Adrenal gland (tissue), 9 donors: ENCODE measurements at regions not wholly inside any gene's neighbourhood (a gene's known extent, or its start where the extent isn't known, plus 50 kb on each side); places are given as distances from the start of the nearest gene placed in this dataset.
"Not testable (repeated sequence)": the region's sequence is repeated elsewhere in the genome, so short reads cannot be mapped to it uniquely, and the experiment has no call there.

Experiments
- DNase-seq, 7 donors: peaks; one replicate each; pipeline ENCODE4 v3.0.0-alpha.2; 2019 to 2020
- H3K27ac ChIP-seq, 5 donors: fragments of 200-600 bp; sonication (generic) in 4 of 5; 1 replicate in 3 of 5; 2 replicates in 2 of 5; pipeline versions ENCODE4 v1.5.1 to v1.8.0; 2016 to 2020; ENCODE audit warnings: mild to moderate bottlenecking in 1 of 5
- H3K27me3 ChIP-seq: fragments of 200-600 bp; 2 replicates; pipeline ENCODE4 v1.8.0; 2021
- H3K36me3 ChIP-seq, 2 donors: fragments of 200-600 bp; replicated peaks in 1 of 2; 1 replicate in 1 of 2; 2 replicates in 1 of 2; pipeline versions ENCODE4 v1.5.1 to v1.8.0; 2018 to 2022
- H3K4me1 ChIP-seq, 2 donors: fragments of 200-600 bp; replicated peaks in 1 of 2; 1 replicate in 1 of 2; 2 replicates in 1 of 2; pipeline versions ENCODE4 v1.5.1 to v1.8.0; 2018 to 2021
- H3K4me3 ChIP-seq, 4 donors: fragments of 200-600 bp; sonication (generic) in 3 of 4; one replicate each; pipeline ENCODE4 v1.5.1; 2016 to 2018
- H3K9me3 ChIP-seq, 3 donors: fragments of 200-600 bp; sonication (generic) in 1 of 3; replicated peaks in 1 of 3; 1 replicate in 2 of 3; 2 replicates in 1 of 3; pipeline versions ENCODE4 v1.5.1 to v1.8.0; 2016 to 2021
- CTCF ChIP-seq, 6 experiments: fragments of 450-650 bp in 4 of 6; fragments of 200-600 bp in 2 of 6; sonication (generic) in 1 of 6; IDR thresholded peaks; 1 replicate in 5 of 6; 2 replicates in 1 of 6; pipeline versions ENCODE4 v1.5.1 to v1.8.0; 2016 to 2021; ENCODE audit warnings: antibody characterized with exemption in 6 of 6, mild to moderate bottlenecking in 2 of 6, moderate library complexity in 1 of 6
- POLR2A ChIP-seq, 2 donors: fragments of 450-650 bp; IDR thresholded peaks; one replicate each; pipeline ENCODE4 v1.6.1; 2017; ENCODE audit warnings: antibody characterized with exemption in 2 of 2, mild to moderate bottlenecking in 2 of 2, moderate library complexity in 1 of 2
- WGBS, 4 donors: extraction: QIAGEN DNeasy Blood & Tissue Kit in 2 of 4; methylation state at CpG; one replicate each; pipeline versions ENCODE4 v1.1.5 to v1.1.7; 2013 to 2017; 5-methylcytosine and 5-hydroxymethylcytosine counted together
- intact Hi-C, 2 donors: fragments of 100-400 bp; cut with DNase I; formaldehyde crosslinking; loops; one replicate each; pipeline versions ENCODE4 v1.14.1 to v1.15.0; 2022 to 2023
- donor health status: healthy with polysubstance abuse.
- donor health status: Bipolar disorder and iron deficiency.
- donor health status: DM: yes; HTN: yes; CAD: no.
- donor health status: DM: no; HTN: no; CAD: no.
- donor health status: DM: no; HTN: no; CAD: no.

GRCh38 chr20:48364055-48364454 lies 463.7 kb downstream of the PREX1 start:
- H3K4me1 ChIP-seq = no peaks in the 10 kb centered on the region
- DNase-seq = no peak
- no peak for TF ChIP-seq CTCF (IDR thresholded peaks at IDR 0.05)
- no peak for TF ChIP-seq POLR2A (IDR thresholded peaks at IDR 0.05)
- H3K27ac ChIP-seq = no peak overlapping the region
- no peaks in the 10 kb centered on the region for H3K27me3 ChIP-seq
- no peaks in the 10 kb centered on the region for H3K9me3 ChIP-seq
- no peaks in the 10 kb centered on the region for H3K36me3 ChIP-seq
- intact Hi-C loops = no loop called here
- no peak overlapping the region for H3K4me3 ChIP-seq

GRCh38 chr20:48360342-48360975 lies 467.3 kb downstream of the PREX1 start:
- intact Hi-C loops = no loop called here
- Histone ChIP-seq H3K4me3 (no peak overlapping the region), H3K4me1 (no peaks in the 10 kb centered on the region), H3K27me3 (no peaks in the 10 kb centered on the region), H3K9me3 (no peaks in the 10 kb centered on the region), H3K27ac (no peak overlapping the region), H3K36me3 (no peaks in the 10 kb centered on the region)
- WGBS, 4 donors = 75 to 77% (median 77%) methylated on average over 9 of the region's 9 CpGs
- TF ChIP-seq POLR2A (IDR thresholded peaks at IDR 0.05) (no peak), CTCF (IDR thresholded peaks at IDR 0.05) (no peak)
- DNase-seq = no peak

GRCh38 chr20:48359692-48360341 lies 468.0 kb downstream of the PREX1 start:
- 43 to 64% (median 49%) methylated on average over 8 to 17 of the region's 17 CpGs for WGBS, 4 donors
- no peak for DNase-seq
- Histone ChIP-seq H3K27ac (no peak overlapping the region), H3K9me3 (no peaks in the 10 kb centered on the region), H3K36me3 (no peaks in the 10 kb centered on the region), H3K4me3 (no peak overlapping the region), H3K27me3 (no peaks in the 10 kb centered on the region), H3K4me1 (no peaks in the 10 kb centered on the region)
- no peak for TF ChIP-seq CTCF (IDR thresholded peaks at IDR 0.05)
- no peak for TF ChIP-seq POLR2A (IDR thresholded peaks at IDR 0.05)
- intact Hi-C loops = no loop called here

GRCh38 chr20:48359055-48359390 lies 468.8 kb downstream of the PREX1 start:
- H3K27me3 ChIP-seq, H3K4me3 ChIP-seq, H3K4me1 ChIP-seq, H3K27ac ChIP-seq, intact Hi-C loops, H3K36me3 ChIP-seq, DNase-seq, H3K9me3 ChIP-seq: not testable (repeated sequence)
- 71 to 80% (median 74%) methylated on average over 2 to 6 of the region's 8 CpGs for WGBS, 4 donors
